Thymus (tissue), 11 donors: ENCODE measurements at regions not wholly inside any gene's neighbourhood (a gene's known extent, or its start where the extent isn't known, plus 50 kb on each side); places are given as distances from the start of the nearest gene placed in this dataset.

Experiments
- DNase-seq, 9 donors: peaks; one replicate each; pipeline ENCODE4 v3.0.0-alpha.2; 2013; ENCODE audit warnings: low spot score in 9 of 9, low read depth in 6 of 9, missing footprints in 1 of 9
- H3K27ac ChIP-seq, 2 donors: one replicate each; pipeline ENCODE4 v1.5.1; 2013; ENCODE audit warnings: control low read depth in 1 of 2, low read depth in 1 of 2, low read length in 1 of 2, mild to moderate bottlenecking in 1 of 2, moderate library complexity in 1 of 2
- H3K27me3 ChIP-seq, 2 donors: one replicate each; pipeline ENCODE4 v1.5.1; 2013; ENCODE audit warnings: low read length in 1 of 2; ENCODE audit not compliant: control insufficient read depth in 2 of 2, insufficient read depth in 1 of 2
- H3K36me3 ChIP-seq, 2 donors: one replicate each; pipeline ENCODE4 v1.5.1; 2013; ENCODE audit warnings: low read length in 1 of 2, mild to moderate bottlenecking in 1 of 2, moderate library complexity in 1 of 2; ENCODE audit not compliant: control insufficient read depth in 2 of 2, insufficient read depth in 2 of 2
- H3K4me1 ChIP-seq, 2 donors: one replicate each; pipeline ENCODE4 v1.5.1; 2013; ENCODE audit warnings: low read length in 2 of 2; ENCODE audit not compliant: control insufficient read depth in 2 of 2, insufficient read depth in 2 of 2
- H3K4me3 ChIP-seq, 2 donors: one replicate each; pipeline ENCODE4 v1.5.1; 2013; ENCODE audit warnings: low read length in 2 of 2, control low read depth in 1 of 2, mild to moderate bottlenecking in 1 of 2
- H3K9me3 ChIP-seq, 2 donors: one replicate each; pipeline ENCODE4 v1.5.1; 2013; ENCODE audit warnings: low read length in 1 of 2, mild to moderate bottlenecking in 1 of 2; ENCODE audit not compliant: control insufficient read depth in 2 of 2, insufficient read depth in 1 of 2
- WGBS: extraction: QIAGEN DNeasy Blood & Tissue Kit; methylation state at CpG from one replicate; pipeline ENCODE4 v1.1.7; 2013; 5-methylcytosine and 5-hydroxymethylcytosine counted together
- donor health status: healthy.

DNA sequence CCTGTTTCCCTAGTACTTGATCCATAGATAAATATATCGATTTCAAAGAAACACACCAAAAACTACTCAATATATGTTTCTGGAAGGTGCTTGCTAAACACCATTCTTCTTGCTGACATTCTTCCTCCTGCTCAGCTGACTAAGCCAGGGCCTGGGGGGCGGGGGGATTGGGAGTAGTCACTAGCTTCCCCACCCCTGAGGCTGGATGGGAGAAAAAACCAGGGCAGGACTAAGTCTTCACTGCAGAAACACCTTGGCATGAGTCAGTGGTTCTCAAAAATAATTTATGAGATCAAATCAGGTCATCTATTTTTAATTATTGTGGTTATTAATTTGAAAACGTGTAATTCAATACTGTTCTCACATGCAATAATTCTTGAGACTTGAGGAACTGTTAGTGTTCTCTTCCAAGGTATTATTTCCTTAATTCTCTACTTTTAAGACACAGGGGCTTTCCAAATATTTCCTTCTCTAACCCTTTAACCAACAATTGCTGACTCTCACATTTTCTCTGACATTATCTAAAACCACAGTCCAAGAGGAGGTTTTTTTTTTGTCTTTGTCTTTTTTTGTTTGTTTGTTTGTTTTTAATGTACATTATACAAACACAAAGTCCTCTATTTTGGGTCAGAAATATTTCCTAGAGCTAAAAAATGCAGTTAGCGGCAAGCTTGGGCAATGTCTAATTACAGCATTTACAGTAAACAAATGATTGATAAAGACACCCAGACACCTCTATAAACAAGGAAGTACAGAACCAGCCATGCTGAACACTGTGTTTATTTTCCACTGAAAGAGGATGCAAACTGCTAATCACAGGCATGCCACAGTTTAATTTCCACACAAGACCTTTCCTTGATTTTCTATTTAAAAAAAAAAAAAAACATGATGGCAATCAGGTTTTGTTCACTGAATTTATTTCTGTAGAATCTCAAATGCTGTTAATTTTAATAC is 120.3 kb upstream of the USP9X start:
- no peaks in the 10 kb centered on the region for H3K27me3 ChIP-seq
- H3K9me3 ChIP-seq: no peaks in the 10 kb centered on the region
- 70% methylated on average over 4 of the region's 4 CpGs for WGBS
- H3K4me1 ChIP-seq: no peaks in the 10 kb centered on the region
- H3K36me3 ChIP-seq: no peaks in the 10 kb centered on the region
- H3K4me3 ChIP-seq: no peak overlapping the region
- H3K27ac ChIP-seq: no peak overlapping the region
- DNase-seq: no peak

DNA sequence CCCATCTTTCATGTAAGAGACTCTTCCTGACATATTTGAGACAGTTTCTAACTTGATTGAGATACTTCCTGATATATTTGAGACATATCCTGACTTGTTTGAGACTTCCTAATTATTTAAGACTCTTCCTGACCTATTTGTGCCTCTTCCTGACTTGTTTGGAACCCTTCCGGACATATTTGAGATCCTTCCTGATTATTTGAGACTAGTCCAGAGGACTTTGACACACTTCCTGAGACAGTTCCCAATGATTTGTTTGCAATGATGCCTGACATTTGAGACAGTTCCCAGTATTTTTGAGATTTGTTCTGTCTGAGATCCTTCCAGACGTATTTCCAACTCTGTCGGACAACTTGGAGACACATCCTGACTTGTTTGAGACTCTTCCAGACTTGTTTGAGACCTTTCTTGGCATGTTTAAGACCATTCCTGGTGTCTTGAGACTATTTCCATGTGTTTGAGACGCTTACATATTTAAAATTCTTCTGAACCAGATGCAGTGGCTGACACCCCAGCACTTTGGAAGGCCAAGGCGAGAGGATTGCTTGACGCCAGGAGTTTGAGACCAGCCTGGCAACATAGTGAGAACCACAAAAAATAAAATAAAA is 118.9 kb upstream of the USP9X start:
- Histone ChIP-seq H3K4me1 (no peaks in the 10 kb centered on the region), H3K27me3 (no peaks in the 10 kb centered on the region), H3K27ac (no peak overlapping the region), H3K9me3 (no peaks in the 10 kb centered on the region), H3K4me3 (no peak overlapping the region), H3K36me3 (no peaks in the 10 kb centered on the region)
- DNase-seq: no peak
- 95% methylated on average over 6 of the region's 6 CpGs for WGBS

DNA sequence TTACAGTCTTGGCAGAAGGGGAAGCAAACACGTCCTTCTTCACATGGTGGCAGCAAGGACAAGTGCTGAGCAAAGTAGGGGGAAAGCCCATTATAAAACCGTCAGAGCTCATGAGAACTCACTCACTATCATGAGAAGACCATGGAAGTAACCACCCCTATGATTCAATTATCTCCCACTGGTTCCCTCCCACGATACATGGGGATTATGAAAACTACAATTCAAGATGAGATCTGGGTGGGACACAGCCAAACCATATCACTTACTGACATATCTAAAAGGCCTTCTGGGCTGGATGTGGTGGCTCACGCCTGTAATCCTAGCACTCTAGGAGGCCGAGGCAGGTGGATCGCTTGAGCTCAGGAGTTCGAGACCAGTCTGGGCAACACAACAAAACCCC is 117.1 kb upstream of the USP9X start:
- 97% methylated on average over 7 of the region's 7 CpGs for WGBS
- no peak for DNase-seq
- no peaks in the 10 kb centered on the region for H3K27me3 ChIP-seq
- H3K36me3 ChIP-seq: no peaks in the 10 kb centered on the region
- H3K9me3 ChIP-seq: no peaks in the 10 kb centered on the region
- no peaks in the 10 kb centered on the region for H3K4me1 ChIP-seq
- H3K4me3 ChIP-seq: no peak overlapping the region
- no peak overlapping the region for H3K27ac ChIP-seq

DNA sequence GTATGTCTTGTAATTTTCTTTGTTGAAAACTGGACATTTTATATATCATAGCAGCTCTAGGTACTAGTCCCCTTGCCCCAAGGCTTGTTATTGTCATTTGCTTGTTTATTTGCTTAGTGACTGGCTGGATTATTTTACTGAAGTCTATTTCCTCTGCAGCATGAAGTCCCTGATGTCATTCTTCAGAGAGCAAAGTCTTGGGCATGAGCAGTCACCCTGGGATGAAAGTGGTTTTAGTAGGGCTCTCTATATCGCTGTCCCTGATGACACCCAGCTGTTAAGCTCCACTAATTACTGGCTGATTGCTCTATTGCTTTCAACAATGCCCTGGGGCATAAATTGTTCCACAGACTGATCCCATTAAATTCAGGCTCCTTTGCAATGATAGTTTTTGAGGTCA is 113.5 kb upstream of the USP9X start:
- Histone ChIP-seq H3K4me1 (no peaks in the 10 kb centered on the region), H3K9me3 (no peaks in the 10 kb centered on the region), H3K27me3 (no peaks in the 10 kb centered on the region), H3K4me3 (no peak overlapping the region), H3K36me3 (no peaks in the 10 kb centered on the region), H3K27ac (no peak overlapping the region)
- no peak for DNase-seq
- WGBS: 100% methylated on average over 1 of the region's 1 CpG

DNA sequence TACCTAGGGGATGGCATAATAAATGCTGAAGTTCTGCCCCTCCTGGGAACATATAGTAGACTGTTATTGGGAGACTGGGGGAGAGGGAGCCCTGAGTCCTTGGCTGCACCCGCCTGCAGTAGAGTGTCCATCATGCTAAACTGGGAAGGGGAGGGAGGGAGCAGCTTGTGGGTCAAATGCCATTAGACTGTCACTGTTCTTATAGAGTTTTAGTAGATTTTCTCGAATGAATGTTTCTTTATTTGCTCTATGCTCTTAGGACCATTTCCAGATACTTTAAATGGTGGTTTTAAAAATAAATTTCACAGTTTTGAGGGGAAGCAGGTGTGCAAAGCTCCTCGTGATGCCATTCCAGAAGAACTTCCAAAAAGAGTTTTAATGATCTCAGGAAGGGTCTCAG is 111.6 kb upstream of the USP9X start:
- H3K36me3 ChIP-seq: no peaks in the 10 kb centered on the region
- WGBS: 77% methylated on average over 3 of the region's 3 CpGs

DNA sequence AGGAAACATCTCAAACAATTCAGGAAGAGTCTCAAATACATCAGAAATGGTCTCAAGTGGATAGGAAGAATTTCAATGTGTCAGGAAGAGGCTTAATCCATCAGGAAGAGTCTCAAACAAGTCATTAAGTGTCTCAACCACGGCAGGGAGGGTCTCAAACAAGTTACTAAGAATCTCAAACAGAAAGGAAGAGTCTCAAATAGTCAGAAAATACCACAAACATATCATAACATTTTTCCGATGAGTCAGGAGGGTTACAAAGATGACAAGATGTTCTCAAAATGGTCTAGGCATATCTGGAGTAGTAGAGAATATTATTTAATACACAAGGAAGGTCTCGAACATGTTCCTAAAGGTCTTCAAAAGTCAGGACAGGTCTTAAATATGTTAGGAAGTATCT is 109.3 kb upstream of the USP9X start:
- Histone ChIP-seq H3K36me3 (no peaks in the 10 kb centered on the region), H3K27ac (no peak overlapping the region), H3K9me3 (no peaks in the 10 kb centered on the region), H3K27me3 (no peaks in the 10 kb centered on the region), H3K4me3 (no peak overlapping the region), H3K4me1 (no peaks in the 10 kb centered on the region)
- no peak for DNase-seq
- WGBS: 92% methylated on average over 3 of the region's 3 CpGs

More for the DNA sequence above, 111.6 kb upstream of the USP9X start:
- DNase-seq: no peak
- H3K27ac ChIP-seq: no peak overlapping the region
- H3K27me3 ChIP-seq: no peaks in the 10 kb centered on the region
- no peak overlapping the region for H3K4me3 ChIP-seq
- no peaks in the 10 kb centered on the region for H3K9me3 ChIP-seq
- no peaks in the 10 kb centered on the region for H3K4me1 ChIP-seq

DNA sequence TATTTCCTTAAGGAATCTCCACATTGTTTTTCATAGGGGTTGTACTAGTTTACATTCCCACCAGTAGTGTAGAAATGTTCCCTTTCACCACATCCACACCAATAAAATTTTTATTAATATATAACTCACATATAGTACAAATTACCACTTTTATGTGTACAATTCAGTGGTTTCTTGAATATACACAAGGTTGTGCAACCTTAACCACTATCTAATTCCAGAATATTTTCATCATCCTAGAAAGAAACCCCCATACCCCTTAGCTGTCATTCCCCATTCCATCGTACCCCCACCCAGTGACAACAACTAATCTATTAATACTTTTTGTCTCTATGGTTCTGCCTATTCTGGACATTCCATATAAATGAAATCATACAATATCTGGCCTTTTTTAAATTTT is 108.3 kb upstream of the USP9X start:
- Histone ChIP-seq H3K4me1 (no peaks in the 10 kb centered on the region), H3K27me3 (no peaks in the 10 kb centered on the region), H3K9me3 (no peaks in the 10 kb centered on the region), H3K4me3 (no peak overlapping the region), H3K27ac (no peak overlapping the region), H3K36me3 (no peaks in the 10 kb centered on the region)
- DNase-seq: no peak
- 100% methylated on average over 1 of the region's 1 CpG for WGBS

DNA sequence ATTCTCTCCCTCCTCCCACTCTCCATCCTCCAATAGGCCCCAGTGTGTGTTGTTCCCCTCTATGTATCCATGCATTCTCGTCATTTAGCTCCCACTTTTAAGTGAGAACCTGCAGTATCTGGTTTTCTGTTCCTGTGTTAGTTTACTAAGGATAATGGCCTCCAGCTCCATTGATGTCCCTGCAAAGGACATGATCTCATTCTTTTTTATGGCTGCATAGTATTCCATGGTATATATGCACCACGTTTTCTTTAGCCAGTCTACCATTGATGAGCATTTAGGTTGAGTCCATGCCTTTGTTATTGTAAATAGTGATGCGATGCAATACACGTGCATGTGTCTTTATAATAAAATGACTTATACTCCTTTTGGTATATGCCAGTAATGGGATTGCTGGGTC is 100.3 kb upstream of the USP9X start:
- DNase-seq: no peak
- Histone ChIP-seq H3K36me3 (no peaks in the 10 kb centered on the region), H3K27me3 (no peaks in the 10 kb centered on the region), H3K4me3 (no peak overlapping the region), H3K27ac (no peak overlapping the region), H3K9me3 (no peaks in the 10 kb centered on the region), H3K4me1 (no peaks in the 10 kb centered on the region)
- 99% methylated on average over 4 of the region's 4 CpGs for WGBS

DNA sequence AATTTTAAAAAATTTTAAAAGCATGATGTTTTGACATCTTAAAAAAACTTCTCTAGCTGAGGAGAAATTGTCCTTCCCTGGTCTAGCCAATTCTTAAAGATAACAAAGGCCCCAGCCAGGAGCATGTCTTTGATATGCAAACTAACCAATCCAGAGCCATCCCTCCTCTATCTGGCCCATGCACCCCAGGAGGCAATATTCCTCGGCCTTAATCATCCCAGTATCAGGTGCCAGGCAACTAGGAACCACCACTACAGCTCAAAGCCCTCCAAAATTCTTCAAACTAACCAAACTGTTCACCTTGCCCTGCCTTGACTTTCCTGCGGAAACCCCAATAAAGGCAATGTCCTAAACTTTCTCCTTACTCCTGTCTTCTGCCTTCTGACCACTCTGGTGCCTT is 97.8 kb upstream of the USP9X start:
- Histone ChIP-seq H3K4me3 (no peak overlapping the region), H3K9me3 (no peaks in the 10 kb centered on the region), H3K4me1 (no peaks in the 10 kb centered on the region), H3K27me3 (no peaks in the 10 kb centered on the region), H3K36me3 (no peaks in the 10 kb centered on the region), H3K27ac (no peak overlapping the region)
- 94% methylated on average over 2 of the region's 2 CpGs for WGBS
- DNase-seq: no peak
